ENCODE measurements at regions not wholly inside any gene's neighbourhood (a gene's known extent, or its start where the extent isn't known, plus 50 kb on each side); places are given as distances from the start of the nearest gene placed in this dataset.
"Not testable (repeated sequence)": the region's sequence is repeated elsewhere in the genome, so short reads cannot be mapped to it uniquely, and the experiment has no call there.

- CTCF ChIA-PET: no interaction called here
- FAIRE-seq: no peak
- POLR2A ChIA-PET: no interaction called here
Measured at GRCh38 chr5:103860327-103860726, 297.7 kb upstream of the NUDT12 start.

DNA sequence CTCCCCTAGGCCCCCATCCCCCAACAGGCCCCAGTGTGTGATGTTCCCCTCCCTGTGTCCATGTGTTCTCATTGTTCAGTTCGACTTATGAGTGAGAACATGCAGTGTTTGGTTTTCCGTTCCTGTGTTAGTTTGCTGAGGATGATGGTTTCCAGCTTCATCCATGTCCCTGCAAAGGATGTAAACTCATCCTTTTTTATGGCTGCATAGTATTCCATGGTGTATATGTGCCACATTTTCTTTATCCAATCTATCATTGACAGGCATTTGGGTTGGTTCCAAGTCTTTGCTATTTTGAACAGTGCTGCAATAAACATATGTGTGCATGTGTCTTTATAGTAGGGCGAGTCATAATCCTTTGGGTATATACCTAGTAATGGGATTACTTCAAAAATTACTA, 295.8 kb upstream of the NUDT12 start:
- H3K9ac ChIP-seq (replicated peaks; ENCODE audit: extremely low read depth, insufficient read depth, low read length); H3K9me3 ChIP-seq (replicated peaks; ENCODE audit: control insufficient read depth, insufficient read depth, low read length); CTCF ChIA-PET; H2AFZ ChIP-seq (ENCODE audit: low read depth, low read length); dilution Hi-C loops (cut with MboI; ENCODE audit: extremely low pct_ligation_motif_present, low sequenced_read_pairs); H3K4me2 ChIP-seq (ENCODE audit: insufficient read depth, low read length); H3K27me3 ChIP-seq (ENCODE audit: control insufficient read depth in 2 of 2, insufficient read depth in 2 of 2, low read length in 2 of 2); H3K9me1 ChIP-seq (replicated peaks; ENCODE audit: control insufficient read depth, extremely low read depth, insufficient read depth, low read length); H3K4me3 ChIP-seq (replicated peaks in 1 of 3; ENCODE audit: insufficient read depth in 1 of 3, low read depth in 1 of 3, low read length in 3 of 3); POLR2A ChIA-PET; intact Hi-C loops (cut with micrococcal nuclease); H3K27ac ChIP-seq (ENCODE audit: insufficient read depth, low read depth, low read length); FAIRE-seq; H4K20me1 ChIP-seq (replicated peaks; ENCODE audit: control insufficient read depth, extremely low read depth, insufficient read depth, low read length); BruUV-seq (replicated peaks); H3K79me2 ChIP-seq (ENCODE audit: control insufficient read depth, insufficient read depth, low read length); DNase-seq (ENCODE audit: low read depth, low spot score); H3K4me1 ChIP-seq (ENCODE audit: control insufficient read depth, extremely low read depth, insufficient read depth, low read length); H3K36me3 ChIP-seq (ENCODE audit: control insufficient read depth in 2 of 2, extremely low read depth in 1 of 2, insufficient read depth in 2 of 2, low read length in 2 of 2): not testable (repeated sequence)

More at GRCh38 chr5:103860327-103860726, 297.7 kb upstream of the NUDT12 start:
- H3K9me1 ChIP-seq (replicated peaks; ENCODE audit: control insufficient read depth, extremely low read depth, insufficient read depth, low read length): no peaks in the 10 kb centered on the region
- H3K9me3 ChIP-seq (replicated peaks; ENCODE audit: control insufficient read depth, insufficient read depth, low read length): no peaks in the 10 kb centered on the region
- no peak for DNase-seq (ENCODE audit: low read depth, low spot score)
- TF ChIP-seq GATA2 (IDR thresholded peaks at IDR 0.05; ENCODE audit: insufficient read depth, insufficient read length, low read depth, low read length) (no peak), POLR2A (IDR thresholded peaks at IDR 0.05; ENCODE audit: low read depth, low read length) (no peak), MYC (IDR thresholded peaks at IDR 0.05; ENCODE audit: low read depth, low read length) (no peak), POLR2AphosphoS5 (IDR thresholded peaks at IDR 0.05; ENCODE audit: insufficient read depth, low read depth, low read length) (no peak)
- H3K4me2 ChIP-seq (ENCODE audit: insufficient read depth, low read length): no peak overlapping the region
- dilution Hi-C loops (cut with MboI; ENCODE audit: extremely low pct_ligation_motif_present, low sequenced_read_pairs): no loop called here
- no peak overlapping the region for H3K4me3 ChIP-seq (replicated peaks in 1 of 3; ENCODE audit: insufficient read depth in 1 of 3, low read depth in 1 of 3, low read length in 3 of 3)
- H2AFZ ChIP-seq (ENCODE audit: low read depth, low read length): no peak overlapping the region
- H4K20me1 ChIP-seq (replicated peaks; ENCODE audit: control insufficient read depth, extremely low read depth, insufficient read depth, low read length): no peaks in the 10 kb centered on the region
- no peaks in the 10 kb centered on the region for H3K36me3 ChIP-seq (ENCODE audit: control insufficient read depth in 2 of 2, extremely low read depth in 1 of 2, insufficient read depth in 2 of 2, low read length in 2 of 2)
- no peaks in the 10 kb centered on the region for H3K27me3 ChIP-seq (ENCODE audit: control insufficient read depth in 2 of 2, insufficient read depth in 2 of 2, low read length in 2 of 2)
- no peak overlapping the region for H3K27ac ChIP-seq (ENCODE audit: insufficient read depth, low read depth, low read length)
- intact Hi-C loops (cut with micrococcal nuclease): no loop called here
- H3K79me2 ChIP-seq (ENCODE audit: control insufficient read depth, insufficient read depth, low read length): no peaks in the 10 kb centered on the region
- H3K9ac ChIP-seq (replicated peaks; ENCODE audit: extremely low read depth, insufficient read depth, low read length): no peak overlapping the region
- no TSS peak for BruUV-seq (replicated peaks)
- H3K4me1 ChIP-seq (ENCODE audit: control insufficient read depth, extremely low read depth, insufficient read depth, low read length): no peaks in the 10 kb centered on the region

Measured in endothelial cell of umbilical vein (primary cell).